OCI-LY1 (cell line): ENCODE measurements at regions not wholly inside any gene's neighbourhood (a gene's known extent, or its start where the extent isn't known, plus 50 kb on each side); places are given as distances from the start of the nearest gene placed in this dataset.

Experiments used
- CTCF ChIP-seq: fragments of 200-600 bp; sonication (generic), shearing (Covaris generic); IDR thresholded peaks from 2 replicates; pipeline ENCODE4 v1.5.1; 2017; ENCODE audit warnings: mild to moderate bottlenecking, antibody characterized with exemption, low read length, moderate library complexity, mixed read lengths
- EZH2 ChIP-seq: fragments of 200-600 bp; sonication (generic), shearing (Covaris generic); IDR thresholded peaks from 2 replicates; pipeline ENCODE4 v1.8.0; 2017; ENCODE audit warnings: borderline replicate concordance, mixed run types, mild to moderate bottlenecking, antibody characterized with exemption, low read length, moderate library complexity, mixed read lengths

GRCh38 chr6:170099387-170099786 lies 191.5 kb downstream of the DLL1 start:
- TF ChIP-seq CTCF (no peak), EZH2 (no peak)
